Loucy (cell line): ENCODE measurements at regions not wholly inside any gene's neighbourhood (a gene's known extent, or its start where the extent isn't known, plus 50 kb on each side); places are given as distances from the start of the nearest gene placed in this dataset.

Experiments used
- H2AFZ ChIP-seq: fragments of 200-600 bp; sonication (generic); 2 replicates; pipeline ENCODE4 v1.6.0; 2016; ENCODE audit warnings: antibody characterized with exemption, mild to moderate bottlenecking, low read length, moderate library complexity
- H3F3A ChIP-seq: fragments of 200-600 bp; 2 replicates; pipeline ENCODE4 v1.6.0; 2016; ENCODE audit warnings: antibody characterized with exemption, low read depth, mild to moderate bottlenecking
- H3K27me3 ChIP-seq: fragments of 200-600 bp; sonication (generic); 2 replicates; pipeline ENCODE4 v1.6.1; 2014; ENCODE audit warnings: low read length, mild to moderate bottlenecking; ENCODE audit not compliant: insufficient read depth, poor library complexity, severe bottlenecking
- H3K36me3 ChIP-seq: fragments of 200-600 bp; sonication (generic); 2 replicates; pipeline ENCODE4 v1.6.1; 2016; ENCODE audit warnings: low read length; ENCODE audit not compliant: insufficient read depth
- H3K4me1 ChIP-seq: fragments of 200-600 bp; sonication (generic); 2 replicates; pipeline ENCODE4 v1.5.1; 2014; ENCODE audit warnings: low read length, mild to moderate bottlenecking; ENCODE audit not compliant: insufficient read depth, poor library complexity, severe bottlenecking
- H3K4me2 ChIP-seq: fragments of 200-600 bp; sonication (generic); 2 replicates; pipeline ENCODE4 v1.6.0; 2014; ENCODE audit warnings: antibody characterized with exemption, low read length, low read depth, mild to moderate bottlenecking; ENCODE audit not compliant: poor library complexity, severe bottlenecking
- H3K4me3 ChIP-seq: fragments of 200-600 bp; sonication (generic); 2 replicates; pipeline ENCODE4 v1.5.1; 2014; ENCODE audit warnings: low read length, mild to moderate bottlenecking, mixed read lengths; ENCODE audit not compliant: poor library complexity, severe bottlenecking
- H3K79me2 ChIP-seq: fragments of 200-600 bp; sonication (generic); 2 replicates; pipeline ENCODE4 v1.6.1; 2014; ENCODE audit warnings: low read length; ENCODE audit not compliant: insufficient read depth
- H3K9ac ChIP-seq: fragments of 200-600 bp; sonication (generic); 2 replicates; pipeline ENCODE4 v1.6.0; 2014; ENCODE audit warnings: mild to moderate bottlenecking, low read depth, low read length, moderate library complexity; ENCODE audit not compliant: poor library complexity, severe bottlenecking
- H3K9me2 ChIP-seq: fragments of 200-600 bp; sonication (generic); replicated peaks from 2 replicates; pipeline ENCODE4 v1.6.1; 2016; ENCODE audit warnings: low read depth, low read length, mixed read lengths
- H3K9me3 ChIP-seq: fragments of 200-600 bp; sonication (generic); 2 replicates; pipeline ENCODE4 v1.6.1; 2014; ENCODE audit warnings: mild to moderate bottlenecking, antibody characterized with exemption, low read length, low read depth; ENCODE audit not compliant: insufficient read depth
- H4K20me1 ChIP-seq: fragments of 200-600 bp; sonication (generic); 2 replicates; pipeline ENCODE4 v1.6.0; 2014; ENCODE audit warnings: antibody characterized with exemption, low read length, mild to moderate bottlenecking; ENCODE audit not compliant: insufficient read depth, poor library complexity, severe bottlenecking
- EZH2phosphoT487 ChIP-seq: fragments of 200-600 bp; IDR thresholded peaks from 2 replicates; pipeline ENCODE4 v1.6.1; 2018; ENCODE audit warnings: antibody characterized with exemption, mild to moderate bottlenecking, moderate library complexity, borderline replicate concordance
- TF ChIP-seq, protein P1 (sequence below): fragments of 200-600 bp; sonication (generic); conservative IDR thresholded peaks from 2 replicates; pipeline ENCODE4 v1.5.1; 2014; ENCODE audit warnings: mild to moderate bottlenecking, antibody characterized with exemption, low read length

- no peaks in the 10 kb centered on the region for H3K79me2 ChIP-seq
Observed at GRCh38 chr17:53186001-53186400, 636.7 kb upstream of the KIF2B start.

DNA sequence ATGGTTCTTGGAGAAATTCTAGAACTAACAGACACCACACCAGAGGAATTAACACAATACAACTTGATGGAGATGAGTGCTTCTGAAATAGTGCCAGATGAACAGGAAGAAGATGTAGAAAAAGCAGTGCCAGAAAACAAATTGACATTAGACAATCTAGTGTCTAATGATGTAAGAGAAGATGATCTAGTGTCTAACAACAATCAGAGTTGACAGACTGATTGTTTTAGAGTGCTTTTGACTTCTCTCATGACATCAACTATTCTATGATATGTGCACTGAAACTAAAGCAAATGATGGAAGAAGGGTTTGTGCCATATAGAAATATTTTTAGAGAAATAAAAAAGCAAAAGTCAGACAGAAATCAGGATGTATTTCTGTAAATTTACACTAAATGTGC lies 646.1 kb upstream of the KIF2B start:
- Histone ChIP-seq H3K9ac (no peak overlapping the region), H3K4me1 (no peaks in the 10 kb centered on the region), H3K27me3 (no peaks in the 10 kb centered on the region), H3K4me2 (no peak overlapping the region), H3K79me2 (no peaks in the 10 kb centered on the region), H3K9me2 (no peaks in the 10 kb centered on the region), H3K9me3 (no peaks in the 10 kb centered on the region), H3F3A (no peaks in the 10 kb centered on the region), H3K4me3 (no peak overlapping the region), H3K36me3 (no peaks in the 10 kb centered on the region), H2AFZ (no peak overlapping the region), H4K20me1 (no peaks in the 10 kb centered on the region)
- no peak for TF ChIP-seq EZH2phosphoT487
- TF ChIP-seq, protein P1, sequence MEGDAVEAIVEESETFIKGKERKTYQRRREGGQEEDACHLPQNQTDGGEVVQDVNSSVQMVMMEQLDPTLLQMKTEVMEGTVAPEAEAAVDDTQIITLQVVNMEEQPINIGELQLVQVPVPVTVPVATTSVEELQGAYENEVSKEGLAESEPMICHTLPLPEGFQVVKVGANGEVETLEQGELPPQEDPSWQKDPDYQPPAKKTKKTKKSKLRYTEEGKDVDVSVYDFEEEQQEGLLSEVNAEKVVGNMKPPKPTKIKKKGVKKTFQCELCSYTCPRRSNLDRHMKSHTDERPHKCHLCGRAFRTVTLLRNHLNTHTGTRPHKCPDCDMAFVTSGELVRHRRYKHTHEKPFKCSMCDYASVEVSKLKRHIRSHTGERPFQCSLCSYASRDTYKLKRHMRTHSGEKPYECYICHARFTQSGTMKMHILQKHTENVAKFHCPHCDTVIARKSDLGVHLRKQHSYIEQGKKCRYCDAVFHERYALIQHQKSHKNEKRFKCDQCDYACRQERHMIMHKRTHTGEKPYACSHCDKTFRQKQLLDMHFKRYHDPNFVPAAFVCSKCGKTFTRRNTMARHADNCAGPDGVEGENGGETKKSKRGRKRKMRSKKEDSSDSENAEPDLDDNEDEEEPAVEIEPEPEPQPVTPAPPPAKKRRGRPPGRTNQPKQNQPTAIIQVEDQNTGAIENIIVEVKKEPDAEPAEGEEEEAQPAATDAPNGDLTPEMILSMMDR, result no peak

More at GRCh38 chr17:53186001-53186400, 636.7 kb upstream of the KIF2B start:
- Histone ChIP-seq H3K4me1 (no peaks in the 10 kb centered on the region), H3K36me3 (no peaks in the 10 kb centered on the region), H3K9ac (no peak overlapping the region), H3F3A (no peaks in the 10 kb centered on the region), H3K27me3 (no peaks in the 10 kb centered on the region), H3K9me3 (no peaks in the 10 kb centered on the region), H4K20me1 (no peaks in the 10 kb centered on the region), H3K4me2 (no peak overlapping the region), H2AFZ (no peak overlapping the region), H3K4me3 (no peak overlapping the region), H3K9me2 (no peaks in the 10 kb centered on the region)
- TF ChIP-seq EZH2phosphoT487, result no peak
- TF ChIP-seq, protein P1, result no peak

DNA sequence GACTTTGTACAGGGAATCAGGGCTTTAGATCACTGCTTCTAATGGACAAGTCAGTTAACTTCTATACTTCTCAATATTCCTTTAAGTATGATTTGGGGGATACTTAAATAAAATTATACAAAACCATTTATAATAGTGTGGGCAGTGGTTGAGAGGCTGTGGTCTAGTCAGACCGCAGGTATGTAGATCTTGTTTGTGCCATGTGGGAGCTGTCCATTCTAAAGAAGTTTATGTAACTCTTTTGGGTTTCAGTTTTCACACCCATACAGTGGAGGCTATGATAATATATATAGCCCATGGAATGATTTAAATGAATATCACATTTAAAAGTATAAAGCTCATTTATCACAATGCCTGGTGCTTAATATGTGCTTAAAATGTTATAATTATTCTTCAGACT lies 654.3 kb upstream of the KIF2B start:
- Histone ChIP-seq H3K79me2 (no peaks in the 10 kb centered on the region), H3K9me3 (no peaks in the 10 kb centered on the region), H3K4me1 (no peaks in the 10 kb centered on the region), H3K9me2 (no peaks in the 10 kb centered on the region), H3K4me3 (no peak overlapping the region), H4K20me1 (no peaks in the 10 kb centered on the region), H3K4me2 (no peak overlapping the region), H3K36me3 (no peaks in the 10 kb centered on the region), H3F3A (no peaks in the 10 kb centered on the region), H3K9ac (no peak overlapping the region), H3K27me3 (no peaks in the 10 kb centered on the region), H2AFZ (no peak overlapping the region)
- TF ChIP-seq, protein P1, result no peak
- TF ChIP-seq EZH2phosphoT487, result no peak
